Epithelial cell of proximal tubule (primary cell): ENCODE measurements at regions not wholly inside any gene's neighbourhood (a gene's known extent, or its start where the extent isn't known, plus 50 kb on each side); places are given as distances from the start of the nearest gene placed in this dataset.

ENCODE experiments used
- DNase-seq: peaks from one replicate; pipeline ENCODE4 v3.0.0-alpha.2; 2011; ENCODE audit warnings: low read depth
- H3K4me3 ChIP-seq: 2 replicates; pipeline ENCODE4 v1.5.1; 2011; ENCODE audit warnings: low read depth, mild to moderate bottlenecking, low read length
- CTCF ChIP-seq: conservative IDR thresholded peaks from 2 replicates; pipeline ENCODE4 v1.5.1; 2012; ENCODE audit warnings: low read depth, mild to moderate bottlenecking, low read length

- no peak overlapping the region for H3K4me3 ChIP-seq
- no peak for TF ChIP-seq CTCF
- no peak for DNase-seq
Observed at GRCh38 chr1:113217447-113218208, 144.6 kb downstream of the LRIG2 start.

- no peak for DNase-seq
- TF ChIP-seq CTCF = peak; percentile 47
Observed at GRCh38 chr1:113219377-113219776, 146.4 kb downstream of the LRIG2 start.

GRCh38 chr1:113219828-113220227 is 146.8 kb downstream of the LRIG2 start:
- TF ChIP-seq CTCF = no peak
- no peak for DNase-seq
- H3K4me3 ChIP-seq = no peak overlapping the region

More at GRCh38 chr1:113219377-113219776, 146.4 kb downstream of the LRIG2 start:
- no peak overlapping the region for H3K4me3 ChIP-seq

- no peak for DNase-seq
- H3K4me3 ChIP-seq = no peak overlapping the region
- TF ChIP-seq CTCF = no peak
Observed at GRCh38 chr1:113223040-113223439, 150.0 kb downstream of the LRIG2 start.

GRCh38 chr1:113223546-113223945 is 150.5 kb downstream of the LRIG2 start:
- TF ChIP-seq CTCF = no peak
- no peak for DNase-seq
- no peak overlapping the region for H3K4me3 ChIP-seq

GRCh38 chr1:113226148-113226547 is 153.2 kb downstream of the LRIG2 start:
- H3K4me3 ChIP-seq = no peak overlapping the region
- DNase-seq = no peak
- TF ChIP-seq CTCF = no peak

GRCh38 chr1:113231866-113232265 is 158.4 kb upstream of the MAGI3 start:
- DNase-seq = no peak
- no peak overlapping the region for H3K4me3 ChIP-seq
- TF ChIP-seq CTCF = no peak
